ENCODE measurements at regions not wholly inside any gene's neighbourhood (a gene's known extent, or its start where the extent isn't known, plus 50 kb on each side); places are given as distances from the start of the nearest gene placed in this dataset.

DNA sequence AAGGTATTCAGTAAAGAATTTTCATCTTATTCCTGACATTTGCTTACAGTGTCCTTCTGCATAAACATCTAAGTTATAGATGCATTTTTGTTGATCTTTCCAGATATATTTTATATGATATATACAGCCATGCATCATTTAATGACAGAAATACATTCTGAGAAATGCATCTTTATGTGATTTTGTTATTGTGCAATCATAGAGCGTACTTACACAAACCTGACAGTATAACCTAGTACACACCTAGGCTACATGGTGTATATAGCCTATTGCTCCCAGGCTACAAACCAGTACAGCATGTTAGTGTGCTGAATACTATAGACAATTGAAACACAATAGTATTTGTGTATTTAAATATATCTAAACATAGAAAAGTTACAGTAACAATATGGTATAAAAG is 642.0 kb downstream of the XPNPEP1 start:
- TF ChIP-seq, protein P1, sequence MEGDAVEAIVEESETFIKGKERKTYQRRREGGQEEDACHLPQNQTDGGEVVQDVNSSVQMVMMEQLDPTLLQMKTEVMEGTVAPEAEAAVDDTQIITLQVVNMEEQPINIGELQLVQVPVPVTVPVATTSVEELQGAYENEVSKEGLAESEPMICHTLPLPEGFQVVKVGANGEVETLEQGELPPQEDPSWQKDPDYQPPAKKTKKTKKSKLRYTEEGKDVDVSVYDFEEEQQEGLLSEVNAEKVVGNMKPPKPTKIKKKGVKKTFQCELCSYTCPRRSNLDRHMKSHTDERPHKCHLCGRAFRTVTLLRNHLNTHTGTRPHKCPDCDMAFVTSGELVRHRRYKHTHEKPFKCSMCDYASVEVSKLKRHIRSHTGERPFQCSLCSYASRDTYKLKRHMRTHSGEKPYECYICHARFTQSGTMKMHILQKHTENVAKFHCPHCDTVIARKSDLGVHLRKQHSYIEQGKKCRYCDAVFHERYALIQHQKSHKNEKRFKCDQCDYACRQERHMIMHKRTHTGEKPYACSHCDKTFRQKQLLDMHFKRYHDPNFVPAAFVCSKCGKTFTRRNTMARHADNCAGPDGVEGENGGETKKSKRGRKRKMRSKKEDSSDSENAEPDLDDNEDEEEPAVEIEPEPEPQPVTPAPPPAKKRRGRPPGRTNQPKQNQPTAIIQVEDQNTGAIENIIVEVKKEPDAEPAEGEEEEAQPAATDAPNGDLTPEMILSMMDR (IDR thresholded peaks at IDR 0.05): no peak
- TF ChIP-seq POLR2AphosphoS5 (IDR thresholded peaks at IDR 0.05; ENCODE audit: low read depth, low read length): no peak

Measured in Panc1 (cell line).